PC-9 (cell line): ENCODE measurements at regions not wholly inside any gene's neighbourhood (a gene's known extent, or its start where the extent isn't known, plus 50 kb on each side); places are given as distances from the start of the nearest gene placed in this dataset.

Experiments used
- CTCF ChIP-seq: fragments of 200-600 bp; sonication (generic); conservative IDR thresholded peaks from 2 replicates; pipeline ENCODE4 v1.6.1; 2017; ENCODE audit warnings: mixed run types, antibody characterized with exemption, mild to moderate bottlenecking, moderate library complexity
- EZH2 ChIP-seq: fragments of 200-600 bp; sonication (generic); IDR thresholded peaks from 2 replicates; pipeline ENCODE4 v1.8.0; 2017; ENCODE audit warnings: antibody characterized with exemption, low read depth

GRCh38 chr11:123365955-123366354 lies 64.1 kb upstream of the GRAMD1B start:
- TF ChIP-seq CTCF (no peak), EZH2 (no peak)
